ENCODE measurements at regions not wholly inside any gene's neighbourhood (a gene's known extent, or its start where the extent isn't known, plus 50 kb on each side); places are given as distances from the start of the nearest gene placed in this dataset.

DNA sequence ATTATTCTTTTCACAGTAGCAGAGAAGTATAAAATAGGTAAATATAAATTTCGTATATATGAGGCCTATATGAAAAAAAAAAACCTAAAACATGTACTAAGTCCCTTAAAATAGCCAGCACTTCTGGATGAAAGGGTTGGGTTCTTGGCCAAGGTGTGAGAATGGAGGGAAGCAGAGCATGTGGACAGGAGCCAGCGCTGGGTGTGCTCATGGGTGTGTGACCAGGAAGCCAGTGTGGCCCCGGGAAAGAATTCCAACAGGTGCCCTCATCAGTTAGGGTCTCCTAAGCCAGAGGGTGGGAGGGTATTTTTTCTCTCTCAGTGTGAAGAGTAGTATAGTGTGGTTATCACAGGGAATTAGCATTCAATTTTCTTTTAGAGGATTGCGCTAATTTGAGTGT, 401.9 kb upstream of the IGFBP3 start:
- TF ChIP-seq POLR2A (IDR thresholded peaks at IDR 0.05) = no peak
- TF ChIP-seq, protein P1, sequence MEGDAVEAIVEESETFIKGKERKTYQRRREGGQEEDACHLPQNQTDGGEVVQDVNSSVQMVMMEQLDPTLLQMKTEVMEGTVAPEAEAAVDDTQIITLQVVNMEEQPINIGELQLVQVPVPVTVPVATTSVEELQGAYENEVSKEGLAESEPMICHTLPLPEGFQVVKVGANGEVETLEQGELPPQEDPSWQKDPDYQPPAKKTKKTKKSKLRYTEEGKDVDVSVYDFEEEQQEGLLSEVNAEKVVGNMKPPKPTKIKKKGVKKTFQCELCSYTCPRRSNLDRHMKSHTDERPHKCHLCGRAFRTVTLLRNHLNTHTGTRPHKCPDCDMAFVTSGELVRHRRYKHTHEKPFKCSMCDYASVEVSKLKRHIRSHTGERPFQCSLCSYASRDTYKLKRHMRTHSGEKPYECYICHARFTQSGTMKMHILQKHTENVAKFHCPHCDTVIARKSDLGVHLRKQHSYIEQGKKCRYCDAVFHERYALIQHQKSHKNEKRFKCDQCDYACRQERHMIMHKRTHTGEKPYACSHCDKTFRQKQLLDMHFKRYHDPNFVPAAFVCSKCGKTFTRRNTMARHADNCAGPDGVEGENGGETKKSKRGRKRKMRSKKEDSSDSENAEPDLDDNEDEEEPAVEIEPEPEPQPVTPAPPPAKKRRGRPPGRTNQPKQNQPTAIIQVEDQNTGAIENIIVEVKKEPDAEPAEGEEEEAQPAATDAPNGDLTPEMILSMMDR (IDR thresholded peaks at IDR 0.05 in 4 of 5, conservative IDR thresholded peaks at IDR 0.05 in 1 of 5) = no peak
